GM19463 (cell line): ENCODE measurements at regions not wholly inside any gene's neighbourhood (a gene's known extent, or its start where the extent isn't known, plus 50 kb on each side); places are given as distances from the start of the nearest gene placed in this dataset.

ENCODE experiments used
- ATAC-seq: cut with Tn5 transposase; IDR thresholded peaks from one replicate; pipeline ENCODE4 v1.9.1; 2021; ENCODE audit warnings: mild to moderate bottlenecking, moderate library complexity; ENCODE audit not compliant: unreplicated experiment

- ATAC-seq = no peak
Observed at GRCh38 chr16:80489173-80489572, 51.6 kb upstream of the DYNLRB2 start.

- ATAC-seq = no peak
Observed at GRCh38 chr16:80488167-80488566, 52.6 kb upstream of the DYNLRB2 start.

GRCh38 chr16:80480664-80481063 is 60.1 kb upstream of the DYNLRB2 start:
- peak; percentile 92 for ATAC-seq

- ATAC-seq = no peak
Observed at GRCh38 chr16:80477838-80478237, 63.0 kb upstream of the DYNLRB2 start.

- no peak for ATAC-seq
Observed at GRCh38 chr16:80468029-80468428, 72.8 kb upstream of the DYNLRB2 start.

GRCh38 chr16:80466024-80466987 is 74.5 kb upstream of the DYNLRB2 start:
- peak; percentile 80 for ATAC-seq

- no peak for ATAC-seq
Observed at GRCh38 chr16:80463751-80464495, 76.9 kb upstream of the DYNLRB2 start.

- ATAC-seq = no peak
Observed at GRCh38 chr16:80463326-80463725, 77.5 kb upstream of the DYNLRB2 start.

- no peak for ATAC-seq
Observed at GRCh38 chr16:80462917-80463316, 77.9 kb upstream of the DYNLRB2 start.

GRCh38 chr16:80460988-80461387 is 79.8 kb upstream of the DYNLRB2 start:
- ATAC-seq = no peak

GRCh38 chr16:80459966-80460365 is 80.8 kb upstream of the DYNLRB2 start:
- ATAC-seq = no peak

- ATAC-seq = no peak
Observed at GRCh38 chr16:80459331-80459777, 81.4 kb upstream of the DYNLRB2 start.

GRCh38 chr16:80457871-80458270 is 82.9 kb upstream of the DYNLRB2 start:
- no peak for ATAC-seq

GRCh38 chr16:80454802-80455201 is 86.0 kb upstream of the DYNLRB2 start:
- no peak for ATAC-seq

GRCh38 chr16:80449392-80449791 is 91.4 kb upstream of the DYNLRB2 start:
- ATAC-seq = no peak

- no peak for ATAC-seq
Observed at GRCh38 chr16:80447241-80447640, 93.6 kb upstream of the DYNLRB2 start.

- no peak for ATAC-seq
Observed at GRCh38 chr16:80442779-80443178, 98.0 kb upstream of the DYNLRB2 start.

GRCh38 chr16:80441935-80442334 is 98.9 kb upstream of the DYNLRB2 start:
- no peak for ATAC-seq

GRCh38 chr16:80440667-80441066 is 100.1 kb upstream of the DYNLRB2 start:
- ATAC-seq = no peak

GRCh38 chr16:80437707-80438106 is 103.1 kb upstream of the DYNLRB2 start:
- ATAC-seq = no peak

GRCh38 chr16:80436510-80436909 is 104.3 kb upstream of the DYNLRB2 start:
- ATAC-seq = no peak

- ATAC-seq = no peak
Observed at GRCh38 chr16:80433623-80434022, 107.2 kb upstream of the DYNLRB2 start.
